GM23338 (cell line): ENCODE measurements at regions not wholly inside any gene's neighbourhood (a gene's known extent, or its start where the extent isn't known, plus 50 kb on each side); places are given as distances from the start of the nearest gene placed in this dataset.

Experiments
- ATAC-seq: fragments of 200-7000 bp; cut with Tn5 transposase; 3 replicates; pipeline ENCODE4 v1.9.1; 2020
- DNase-seq: peaks from one replicate; pipeline ENCODE4 v3.0.0-alpha.2; 2015; ENCODE audit warnings: low spot score
- H2AFZ ChIP-seq: fragments of 200-600 bp; sonication (generic); 2 replicates; pipeline ENCODE4 v1.8.0; 2016; ENCODE audit warnings: antibody characterized with exemption, mild to moderate bottlenecking, moderate library complexity
- H3F3A ChIP-seq: fragments of 200-600 bp; sonication (generic); replicated peaks from 2 replicates; pipeline ENCODE4 v1.8.0; 2017; ENCODE audit warnings: antibody characterized with exemption, mixed run types, low read depth
- H3K27ac ChIP-seq: fragments of 200-600 bp; sonication (generic); 2 replicates; pipeline ENCODE4 v1.6.1; 2016; ENCODE audit warnings: low read depth
- H3K27me3 ChIP-seq: fragments of 200-600 bp; sonication (generic); 2 replicates; pipeline ENCODE4 v1.8.0; 2016; ENCODE audit warnings: mild to moderate bottlenecking, mixed run types, moderate library complexity; ENCODE audit not compliant: insufficient read depth
- H3K36me3 ChIP-seq: fragments of 200-600 bp; sonication (generic); 2 replicates; pipeline ENCODE4 v1.8.0; 2016; ENCODE audit warnings: mild to moderate bottlenecking; ENCODE audit not compliant: insufficient read depth
- H3K4me1 ChIP-seq: fragments of 200-600 bp; sonication (generic); 2 replicates; pipeline ENCODE4 v1.8.0; 2016; ENCODE audit warnings: mild to moderate bottlenecking, moderate library complexity; ENCODE audit not compliant: insufficient read depth
- H3K4me2 ChIP-seq: fragments of 200-600 bp; sonication (generic); 2 replicates; pipeline ENCODE4 v1.7.1; 2017; ENCODE audit warnings: mixed run types
- H3K4me3 ChIP-seq: fragments of 200-600 bp; sonication (generic); 2 replicates; pipeline ENCODE4 v1.6.1; 2016; ENCODE audit warnings: mixed run types
- H3K79me2 ChIP-seq: fragments of 200-600 bp; sonication (generic); replicated peaks from 2 replicates; pipeline ENCODE4 v1.8.0; 2017; ENCODE audit warnings: mild to moderate bottlenecking; ENCODE audit not compliant: insufficient read depth
- H3K9me2 ChIP-seq: fragments of 200-600 bp; sonication (generic); 2 replicates; pipeline ENCODE4 v1.8.0; 2017; ENCODE audit not compliant: insufficient read depth
- H4K20me1 ChIP-seq: fragments of 200-600 bp; sonication (generic); replicated peaks from 2 replicates; pipeline ENCODE4 v1.8.0; 2017; ENCODE audit warnings: mild to moderate bottlenecking; ENCODE audit not compliant: insufficient read depth
- H3K27ac Mint-ChIP-seq: 2 replicates; pipeline ENCODE4 v1.8.0; 2020; ENCODE audit warnings: inconsistent platforms, mild to moderate bottlenecking, moderate library complexity, mixed read lengths
- H3K27me3 Mint-ChIP-seq: 3 replicates; pipeline ENCODE4 v1.8.0; 2022; ENCODE audit warnings: low read depth, mild to moderate bottlenecking, moderate library complexity, mixed read lengths, inconsistent platforms; ENCODE audit not compliant: insufficient read depth, poor library complexity
- H3K36me3 Mint-ChIP-seq: 3 replicates; pipeline ENCODE4 v1.8.0; 2021; ENCODE audit warnings: low read depth, mild to moderate bottlenecking, inconsistent platforms, moderate library complexity, mixed read lengths
- H3K4me1 Mint-ChIP-seq: 3 replicates; pipeline ENCODE4 v1.8.0; 2020; ENCODE audit warnings: mild to moderate bottlenecking, inconsistent platforms, mixed read lengths
- H3K4me3 Mint-ChIP-seq: 3 replicates; pipeline ENCODE4 v1.8.0; 2021; ENCODE audit warnings: moderate library complexity, mild to moderate bottlenecking, inconsistent platforms, mixed read lengths
- H3K9me3 Mint-ChIP-seq: 3 replicates; pipeline ENCODE4 v1.8.0; 2020; ENCODE audit warnings: moderate library complexity, mild to moderate bottlenecking, inconsistent platforms, mixed read lengths
- CREB1 ChIP-seq: fragments of 250-450 bp; sonication (Bioruptor Pico); IDR thresholded peaks from 2 replicates; pipeline ENCODE4 v1.5.0; 2020; ENCODE audit warnings: low read depth, mild to moderate bottlenecking, moderate library complexity
- CTCF ChIP-seq, 2 experiments: fragments of 200-600 bp in 1 of 2; sonication (generic) in 1 of 2; conservative IDR thresholded peaks; 2 replicates each; pipeline versions ENCODE4 v1.5.1 to v1.6.1; 2016 to 2017; ENCODE audit warnings: antibody characterized with exemption in 2 of 2, low read depth in 2 of 2, mild to moderate bottlenecking in 2 of 2, moderate library complexity in 1 of 2
- ETS1 ChIP-seq: IDR thresholded peaks from 2 replicates; pipeline ENCODE4 v1.6.1; 2016; ENCODE audit warnings: antibody characterized with exemption
- EZH2 ChIP-seq: fragments of 200-600 bp; sonication (generic); IDR thresholded peaks from one replicate; pipeline ENCODE4 v1.8.0; 2017; ENCODE audit warnings: antibody characterized with exemption, mild to moderate bottlenecking, low read depth; ENCODE audit not compliant: unreplicated experiment
- EZH2phosphoT487 ChIP-seq: fragments of 200-600 bp; sonication (generic); IDR thresholded peaks from one replicate; pipeline ENCODE4 v1.8.1; 2018; ENCODE audit warnings: antibody characterized with exemption; ENCODE audit not compliant: unreplicated experiment
- JUNB ChIP-seq: IDR thresholded peaks from one replicate; pipeline ENCODE4 v1.6.1; 2016; ENCODE audit warnings: antibody characterized with exemption; ENCODE audit not compliant: unreplicated experiment
- NANOG ChIP-seq: IDR thresholded peaks from 2 replicates; pipeline ENCODE4 v1.6.1; 2016; ENCODE audit warnings: antibody characterized with exemption, borderline replicate concordance
- POLR2AphosphoS5 ChIP-seq: IDR thresholded peaks from 2 replicates; pipeline ENCODE4 v1.6.1; 2016; ENCODE audit warnings: antibody characterized with exemption, low read depth
- STAT1 ChIP-seq: IDR thresholded peaks from one replicate; pipeline ENCODE4 v1.6.1; 2016; ENCODE audit warnings: antibody characterized with exemption; ENCODE audit not compliant: unreplicated experiment
- ZNF114 ChIP-seq: fragments of 250-450 bp; sonication (Bioruptor Pico); IDR thresholded peaks from 2 replicates; pipeline ENCODE4 v1.5.0; 2020; ENCODE audit warnings: mild to moderate bottlenecking, moderate library complexity
- ZNF331 ChIP-seq: fragments of 250-450 bp; sonication (Bioruptor Pico); IDR thresholded peaks from 2 replicates; pipeline ENCODE4 v1.5.0; 2020; ENCODE audit warnings: low read depth, mild to moderate bottlenecking, moderate library complexity
- ZNF462 ChIP-seq: fragments of 250-450 bp; sonication (Bioruptor Pico); IDR thresholded peaks from 2 replicates; pipeline ENCODE4 v1.5.0; 2020; ENCODE audit warnings: mild to moderate bottlenecking, moderate library complexity
- TF ChIP-seq, protein P1 (sequence below): IDR thresholded peaks from one replicate; pipeline ENCODE4 v1.6.1; 2018; ENCODE audit warnings: antibody characterized with exemption; ENCODE audit not compliant: unreplicated experiment

DNA sequence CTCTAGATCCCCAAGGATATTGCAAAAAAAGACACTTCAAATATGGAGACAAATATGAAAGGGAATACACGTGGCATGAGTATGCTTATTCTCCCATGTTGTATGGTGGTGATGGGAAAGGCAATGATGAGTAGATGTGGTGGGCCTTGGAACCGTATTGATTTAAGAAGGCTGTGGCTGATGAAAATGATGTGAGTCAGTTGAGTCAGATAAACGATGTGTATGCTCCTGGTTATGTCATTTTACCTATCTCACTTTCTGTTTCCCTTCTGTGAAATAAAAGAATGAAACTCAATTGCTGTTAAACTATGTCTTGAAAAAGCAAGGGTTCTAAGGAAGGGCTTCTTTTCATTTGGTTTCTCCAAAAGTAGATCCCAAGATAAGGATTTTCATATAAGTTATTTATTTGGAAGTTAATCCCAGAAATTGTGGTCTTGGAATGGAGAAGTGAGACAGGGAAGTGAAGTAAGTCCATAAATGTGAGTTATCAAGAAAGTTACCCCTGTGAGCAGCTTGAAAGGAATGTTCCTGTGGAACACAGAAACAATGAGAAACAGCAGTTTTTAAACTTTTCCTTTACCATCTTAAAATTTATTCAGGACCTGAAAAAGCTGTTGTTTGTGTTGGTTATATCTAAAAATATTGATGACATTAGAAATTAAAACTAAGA is 292.0 kb downstream of the DUSP10 start:
- no peaks in the 10 kb centered on the region; the same call in 2 of the 3 replicates for H3K9me3 Mint-ChIP-seq
- no peak overlapping the region for H2AFZ ChIP-seq
- no peaks in the 10 kb centered on the region for H3K36me3 Mint-ChIP-seq

More for the DNA sequence above, 292.0 kb downstream of the DUSP10 start:
- H4K20me1 ChIP-seq, result no peaks in the 10 kb centered on the region
- no peaks in the 10 kb centered on the region for H3K4me1 ChIP-seq
- Mint-ChIP-seq H3K27me3 (no peaks in the 10 kb centered on the region), H3K4me3 (no peak overlapping the region), H3K27ac (no peak overlapping the region), H3K4me1 (peaks cover 4% of the 10 kb centered on the region; the same call in 1 of the 3 replicates)
- no peak for TF ChIP-seq EZH2
- no peak for TF ChIP-seq EZH2phosphoT487
- TF ChIP-seq ZNF114, result no peak
- TF ChIP-seq STAT1, result no peak
- no peak for TF ChIP-seq ZNF331 (CRISPR knock-in tag)
- TF ChIP-seq POLR2AphosphoS5, result no peak
- no peak for TF ChIP-seq JUNB
- TF ChIP-seq CREB1 (CRISPR knock-in tag), result no peak
- TF ChIP-seq CTCF (conservative IDR thresholded peaks at IDR 0.05; ENCODE audit: low read depth in 2 of 2), result no peak
- no peak for TF ChIP-seq NANOG
- TF ChIP-seq, protein P1, sequence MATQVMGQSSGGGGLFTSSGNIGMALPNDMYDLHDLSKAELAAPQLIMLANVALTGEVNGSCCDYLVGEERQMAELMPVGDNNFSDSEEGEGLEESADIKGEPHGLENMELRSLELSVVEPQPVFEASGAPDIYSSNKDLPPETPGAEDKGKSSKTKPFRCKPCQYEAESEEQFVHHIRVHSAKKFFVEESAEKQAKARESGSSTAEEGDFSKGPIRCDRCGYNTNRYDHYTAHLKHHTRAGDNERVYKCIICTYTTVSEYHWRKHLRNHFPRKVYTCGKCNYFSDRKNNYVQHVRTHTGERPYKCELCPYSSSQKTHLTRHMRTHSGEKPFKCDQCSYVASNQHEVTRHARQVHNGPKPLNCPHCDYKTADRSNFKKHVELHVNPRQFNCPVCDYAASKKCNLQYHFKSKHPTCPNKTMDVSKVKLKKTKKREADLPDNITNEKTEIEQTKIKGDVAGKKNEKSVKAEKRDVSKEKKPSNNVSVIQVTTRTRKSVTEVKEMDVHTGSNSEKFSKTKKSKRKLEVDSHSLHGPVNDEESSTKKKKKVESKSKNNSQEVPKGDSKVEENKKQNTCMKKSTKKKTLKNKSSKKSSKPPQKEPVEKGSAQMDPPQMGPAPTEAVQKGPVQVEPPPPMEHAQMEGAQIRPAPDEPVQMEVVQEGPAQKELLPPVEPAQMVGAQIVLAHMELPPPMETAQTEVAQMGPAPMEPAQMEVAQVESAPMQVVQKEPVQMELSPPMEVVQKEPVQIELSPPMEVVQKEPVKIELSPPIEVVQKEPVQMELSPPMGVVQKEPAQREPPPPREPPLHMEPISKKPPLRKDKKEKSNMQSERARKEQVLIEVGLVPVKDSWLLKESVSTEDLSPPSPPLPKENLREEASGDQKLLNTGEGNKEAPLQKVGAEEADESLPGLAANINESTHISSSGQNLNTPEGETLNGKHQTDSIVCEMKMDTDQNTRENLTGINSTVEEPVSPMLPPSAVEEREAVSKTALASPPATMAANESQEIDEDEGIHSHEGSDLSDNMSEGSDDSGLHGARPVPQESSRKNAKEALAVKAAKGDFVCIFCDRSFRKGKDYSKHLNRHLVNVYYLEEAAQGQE, result no peak
- no peak for TF ChIP-seq ZNF462 (CRISPR knock-in tag)
- TF ChIP-seq ETS1, result no peak
- DNase-seq (no peak), ATAC-seq (no peak)
- H3F3A ChIP-seq, result no peaks in the 10 kb centered on the region
- no peaks in the 10 kb centered on the region for H3K36me3 ChIP-seq
- H3K27ac ChIP-seq, result no peak overlapping the region
- no peaks in the 10 kb centered on the region for H3K79me2 ChIP-seq
- no peak overlapping the region for H3K4me3 ChIP-seq
- H3K27me3 ChIP-seq, result no peaks in the 10 kb centered on the region
- H3K9me2 ChIP-seq, result no peaks in the 10 kb centered on the region; the same call in 1 of the 2 replicates
- no peak overlapping the region for H3K4me2 ChIP-seq
